ENCODE measurements at regions not wholly inside any gene's neighbourhood (a gene's known extent, or its start where the extent isn't known, plus 50 kb on each side); places are given as distances from the start of the nearest gene placed in this dataset.

DNA sequence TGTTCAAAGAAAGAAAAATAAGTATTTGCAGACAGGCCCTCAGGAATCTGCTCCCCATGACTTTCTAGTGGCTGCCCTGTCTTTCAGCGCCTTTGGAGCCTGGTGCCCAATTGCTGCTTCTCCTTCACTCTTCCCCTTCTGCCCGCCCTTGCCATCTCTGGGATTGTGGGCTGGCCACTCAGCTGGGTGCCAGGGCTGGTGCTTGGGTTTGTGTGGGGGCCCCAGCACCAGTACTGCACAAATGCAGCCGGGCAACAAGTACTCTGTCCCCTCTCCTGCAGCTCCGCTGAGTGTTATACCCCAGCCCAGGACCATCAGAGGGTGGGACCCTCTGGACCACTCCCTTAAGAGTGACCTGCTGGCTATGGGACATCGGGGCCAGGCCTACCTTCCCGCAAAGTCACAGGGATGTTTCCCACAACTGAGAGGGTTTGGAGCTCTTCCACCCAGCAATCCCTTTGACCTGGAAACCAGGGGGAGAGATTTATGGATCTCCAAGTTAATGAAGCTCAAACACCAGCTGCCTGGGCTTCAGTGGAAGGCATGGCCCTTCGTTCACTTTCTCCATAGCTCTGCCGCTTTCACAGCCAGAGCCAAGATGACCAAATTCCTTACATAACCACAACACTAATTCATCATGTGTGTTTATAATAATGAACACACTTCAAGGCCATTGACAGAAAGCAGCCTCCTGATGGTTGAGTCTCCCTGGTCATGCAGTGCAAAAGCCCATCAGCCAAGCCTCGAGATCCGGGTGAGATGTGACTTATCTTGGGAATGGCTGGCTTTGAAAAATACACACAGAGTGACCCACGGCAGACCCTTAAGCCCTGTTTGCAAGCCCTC lies 313.9 kb upstream of the ZNF32 start:
- TF ChIP-seq ZFX (IDR thresholded peaks at IDR 0.05) = no peak
- TF ChIP-seq, protein P1, sequence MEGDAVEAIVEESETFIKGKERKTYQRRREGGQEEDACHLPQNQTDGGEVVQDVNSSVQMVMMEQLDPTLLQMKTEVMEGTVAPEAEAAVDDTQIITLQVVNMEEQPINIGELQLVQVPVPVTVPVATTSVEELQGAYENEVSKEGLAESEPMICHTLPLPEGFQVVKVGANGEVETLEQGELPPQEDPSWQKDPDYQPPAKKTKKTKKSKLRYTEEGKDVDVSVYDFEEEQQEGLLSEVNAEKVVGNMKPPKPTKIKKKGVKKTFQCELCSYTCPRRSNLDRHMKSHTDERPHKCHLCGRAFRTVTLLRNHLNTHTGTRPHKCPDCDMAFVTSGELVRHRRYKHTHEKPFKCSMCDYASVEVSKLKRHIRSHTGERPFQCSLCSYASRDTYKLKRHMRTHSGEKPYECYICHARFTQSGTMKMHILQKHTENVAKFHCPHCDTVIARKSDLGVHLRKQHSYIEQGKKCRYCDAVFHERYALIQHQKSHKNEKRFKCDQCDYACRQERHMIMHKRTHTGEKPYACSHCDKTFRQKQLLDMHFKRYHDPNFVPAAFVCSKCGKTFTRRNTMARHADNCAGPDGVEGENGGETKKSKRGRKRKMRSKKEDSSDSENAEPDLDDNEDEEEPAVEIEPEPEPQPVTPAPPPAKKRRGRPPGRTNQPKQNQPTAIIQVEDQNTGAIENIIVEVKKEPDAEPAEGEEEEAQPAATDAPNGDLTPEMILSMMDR (conservative IDR thresholded peaks at IDR 0.05) = no peak
- H3K27ac ChIP-seq = no peak overlapping the region

DNA sequence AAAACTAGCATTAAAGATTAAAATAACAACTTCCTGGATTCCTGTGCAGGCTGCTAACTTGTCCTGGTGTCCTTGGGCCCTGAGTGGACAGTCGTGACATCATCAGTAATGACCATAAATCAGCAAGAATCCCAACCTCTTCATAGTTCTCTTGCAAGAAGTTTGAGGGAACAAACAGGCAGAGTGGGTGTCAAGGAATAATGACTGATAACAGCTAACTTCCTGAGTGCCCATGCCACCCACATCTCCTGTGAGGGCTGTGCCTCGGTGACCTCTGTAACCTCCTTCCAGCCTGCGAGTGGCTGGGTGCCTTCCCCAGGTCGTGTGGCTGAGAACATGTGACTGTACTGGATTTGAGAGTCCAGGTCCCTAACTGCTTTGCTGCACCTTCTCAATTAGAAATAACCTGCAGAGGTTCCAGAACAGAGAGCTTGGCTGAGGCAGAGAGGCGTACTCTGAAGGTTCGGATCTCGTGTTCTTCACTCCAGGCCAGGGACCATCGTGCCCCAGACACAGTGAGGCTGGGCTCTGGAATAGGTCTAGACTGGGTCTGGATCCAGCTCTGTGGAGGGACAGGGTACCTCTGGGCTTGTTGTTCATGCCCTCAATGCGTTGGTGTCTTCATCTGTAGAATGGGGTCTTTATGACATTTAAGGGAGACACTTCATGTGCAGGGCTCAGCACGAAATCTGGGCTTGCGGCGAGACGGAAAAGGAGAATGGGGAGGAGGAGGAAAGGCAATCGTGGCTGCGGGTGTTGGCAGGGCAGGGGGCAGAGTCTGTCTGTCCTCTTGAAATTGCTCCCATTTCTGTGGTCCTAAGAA lies 313.1 kb upstream of the ZNF32 start:
- H3K27ac ChIP-seq = no peak overlapping the region
- TF ChIP-seq ZFX (IDR thresholded peaks at IDR 0.05) = no peak
- TF ChIP-seq, protein P1 (conservative IDR thresholded peaks at IDR 0.05) = no peak

DNA sequence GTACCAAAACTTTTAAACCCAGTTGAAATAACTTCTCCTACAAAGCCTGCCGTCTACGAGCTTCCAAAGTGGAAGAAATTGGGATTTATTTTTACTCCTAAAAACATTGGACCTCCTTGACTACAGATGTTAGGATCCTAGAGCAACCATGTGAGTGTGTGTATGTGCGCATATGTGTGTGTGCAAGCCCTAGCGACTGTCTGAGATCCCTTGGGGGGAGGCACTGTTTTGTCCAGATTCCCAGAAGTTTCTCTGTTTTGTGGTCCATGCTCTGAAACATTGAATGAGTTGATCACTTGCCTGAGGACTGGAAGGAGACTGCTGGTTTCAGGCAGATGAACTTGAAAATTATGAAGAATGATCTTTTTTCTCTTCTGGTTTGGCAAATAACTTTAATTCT lies 312.3 kb upstream of the ZNF32 start:
- H3K27ac ChIP-seq = no peak overlapping the region
- TF ChIP-seq, protein P1 (conservative IDR thresholded peaks at IDR 0.05) = no peak
- no peak for TF ChIP-seq ZFX (IDR thresholded peaks at IDR 0.05)

DNA sequence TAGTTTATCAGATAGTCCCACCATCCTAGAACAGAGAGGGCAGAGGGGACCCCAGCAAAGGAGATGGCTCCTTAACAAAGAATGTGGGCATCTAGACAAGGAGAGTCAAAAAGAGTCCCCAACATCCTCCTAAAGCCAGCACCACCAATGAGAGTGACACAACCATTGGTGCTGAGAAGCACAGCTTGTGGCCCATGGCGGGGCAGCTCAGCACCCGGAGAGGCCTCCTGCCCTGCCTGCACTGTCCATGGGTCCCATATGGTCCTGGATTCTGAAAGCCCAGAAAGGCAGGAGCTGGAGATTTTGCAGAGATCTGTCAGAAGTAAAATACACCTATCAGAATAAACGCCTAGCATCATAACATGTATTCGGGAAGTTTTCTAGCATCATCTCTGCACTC lies 311.8 kb upstream of the ZNF32 start:
- H3K27ac ChIP-seq = no peak overlapping the region
- TF ChIP-seq ZFX (IDR thresholded peaks at IDR 0.05) = no peak
- TF ChIP-seq, protein P1 (conservative IDR thresholded peaks at IDR 0.05) = no peak

DNA sequence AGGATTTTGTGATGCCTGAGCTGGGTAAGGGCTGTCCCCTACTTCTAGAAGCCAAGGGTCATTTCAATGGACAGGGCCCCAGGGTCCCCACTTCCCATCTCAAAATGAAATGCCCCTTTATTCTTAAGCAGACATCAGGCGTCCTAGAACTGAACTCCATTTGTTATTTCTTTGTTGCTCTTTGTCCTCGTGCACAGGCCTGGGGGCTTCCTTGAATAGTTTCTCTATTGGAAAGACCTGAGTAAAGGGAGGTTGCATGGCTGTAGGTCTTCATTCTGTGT lies 311.4 kb upstream of the ZNF32 start:
- TF ChIP-seq, protein P1 (conservative IDR thresholded peaks at IDR 0.05) = no peak
- TF ChIP-seq ZFX (IDR thresholded peaks at IDR 0.05) = no peak
- H3K27ac ChIP-seq = no peak overlapping the region

DNA sequence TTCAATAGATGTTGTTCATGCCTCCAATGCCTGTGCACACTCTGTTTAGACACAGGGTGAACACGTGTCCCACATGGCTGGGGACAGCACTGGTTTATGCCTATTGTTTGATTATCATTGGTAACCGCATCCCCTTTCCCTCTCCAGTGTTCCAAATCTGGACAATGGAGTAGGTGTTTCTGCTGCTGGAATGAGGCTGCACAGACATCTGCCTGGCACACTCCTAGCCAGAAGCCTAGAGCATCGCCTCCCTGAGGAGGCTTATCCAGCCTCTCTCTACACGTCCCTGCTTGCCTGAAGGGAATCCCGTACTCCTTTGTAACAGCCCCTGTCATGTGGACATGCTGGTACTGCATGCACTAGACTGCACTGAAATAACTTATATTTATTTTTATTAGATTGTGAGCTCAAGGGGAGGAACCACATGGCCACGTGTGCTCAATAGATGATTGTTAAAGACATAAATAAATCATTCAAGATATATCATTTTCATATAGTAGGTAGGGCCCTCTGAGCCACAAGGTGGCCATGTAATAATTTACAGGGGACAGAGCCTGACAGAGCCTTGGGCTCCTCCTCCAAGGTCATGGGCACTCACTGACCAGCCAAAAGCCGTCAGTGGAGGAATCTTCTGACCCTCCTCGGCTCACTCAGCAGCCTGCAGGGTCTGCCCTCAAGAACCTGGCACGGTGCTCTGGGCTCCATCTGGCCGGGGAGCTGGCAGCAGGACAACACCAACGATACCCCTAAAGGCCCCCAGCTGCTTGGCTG lies 310.9 kb upstream of the ZNF32 start:
- no peak overlapping the region for H3K27ac ChIP-seq
- TF ChIP-seq, protein P1 (conservative IDR thresholded peaks at IDR 0.05) = no peak
- TF ChIP-seq ZFX (IDR thresholded peaks at IDR 0.05) = no peak
